HL-60 (cell line): ENCODE measurements at regions not wholly inside any gene's neighbourhood (a gene's known extent, or its start where the extent isn't known, plus 50 kb on each side); places are given as distances from the start of the nearest gene placed in this dataset.

Source experiments
- DNase-seq, 2 experiments: peaks; one replicate each; pipeline ENCODE4 v3.0.0-alpha.2; 2010 to 2020; ENCODE audit warnings: low read depth in 1 of 2, low spot score in 1 of 2
- H3K27ac ChIP-seq: fragments of 250-450 bp; sonication (Bioruptor Pico); replicated peaks from 2 replicates; pipeline ENCODE4 v1.5.1; 2020; ENCODE audit warnings: mild to moderate bottlenecking, moderate library complexity
- H3K27me3 ChIP-seq: fragments of 250-450 bp; sonication (Bioruptor Pico); 2 replicates; pipeline ENCODE4 v1.5.1; 2021; ENCODE audit warnings: mild to moderate bottlenecking, moderate library complexity; ENCODE audit not compliant: insufficient read depth, poor library complexity, severe bottlenecking
- H3K4me3 ChIP-seq: replicated peaks from 2 replicates; pipeline ENCODE4 v1.5.1; 2011; ENCODE audit warnings: mild to moderate bottlenecking, control low read depth, low read length; ENCODE audit not compliant: insufficient read depth
- GABPA ChIP-seq: IDR thresholded peaks from 2 replicates; pipeline ENCODE4 v1.6.1; 2012; ENCODE audit warnings: low read depth
- POLR2AphosphoS5 ChIP-seq: IDR thresholded peaks from 2 replicates; pipeline ENCODE4 v1.6.1; 2012; ENCODE audit warnings: low read depth
- REST ChIP-seq: IDR thresholded peaks from 2 replicates; pipeline ENCODE4 v1.6.1; 2012; ENCODE audit warnings: low read depth; ENCODE audit not compliant: insufficient replicate concordance
- SPI1 ChIP-seq: IDR thresholded peaks from 2 replicates; pipeline ENCODE4 v1.6.1; 2012; ENCODE audit warnings: low read depth, mild to moderate bottlenecking, borderline replicate concordance
- TF ChIP-seq, protein P1 (sequence below): IDR thresholded peaks from one replicate; pipeline ENCODE4 v1.5.1; 2011; ENCODE audit warnings: low read length, control low read depth, inconsistent platforms; ENCODE audit not compliant: insufficient read depth

DNA sequence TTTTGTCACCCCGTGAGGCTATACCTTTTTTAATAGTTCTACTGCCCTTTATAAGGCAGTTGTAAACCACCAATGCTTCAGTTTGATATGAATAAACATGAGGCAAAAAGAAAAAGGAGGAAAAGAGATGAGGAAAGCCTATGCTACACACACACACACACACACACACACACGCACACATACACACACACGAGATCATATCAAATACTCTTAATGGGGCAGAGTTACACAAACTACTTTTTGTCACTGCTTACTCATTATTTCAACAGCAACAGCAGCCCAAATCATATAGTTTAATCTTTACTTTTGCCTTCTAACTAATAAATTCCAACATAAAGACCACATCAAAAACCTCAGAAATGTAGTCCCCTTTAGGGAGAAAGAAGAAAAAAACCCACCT is 116.8 kb upstream of the PAM start:
- H3K27me3 ChIP-seq: no peaks in the 10 kb centered on the region
- H3K27ac ChIP-seq: no peak overlapping the region
- DNase-seq: no peak
- TF ChIP-seq, protein P1, sequence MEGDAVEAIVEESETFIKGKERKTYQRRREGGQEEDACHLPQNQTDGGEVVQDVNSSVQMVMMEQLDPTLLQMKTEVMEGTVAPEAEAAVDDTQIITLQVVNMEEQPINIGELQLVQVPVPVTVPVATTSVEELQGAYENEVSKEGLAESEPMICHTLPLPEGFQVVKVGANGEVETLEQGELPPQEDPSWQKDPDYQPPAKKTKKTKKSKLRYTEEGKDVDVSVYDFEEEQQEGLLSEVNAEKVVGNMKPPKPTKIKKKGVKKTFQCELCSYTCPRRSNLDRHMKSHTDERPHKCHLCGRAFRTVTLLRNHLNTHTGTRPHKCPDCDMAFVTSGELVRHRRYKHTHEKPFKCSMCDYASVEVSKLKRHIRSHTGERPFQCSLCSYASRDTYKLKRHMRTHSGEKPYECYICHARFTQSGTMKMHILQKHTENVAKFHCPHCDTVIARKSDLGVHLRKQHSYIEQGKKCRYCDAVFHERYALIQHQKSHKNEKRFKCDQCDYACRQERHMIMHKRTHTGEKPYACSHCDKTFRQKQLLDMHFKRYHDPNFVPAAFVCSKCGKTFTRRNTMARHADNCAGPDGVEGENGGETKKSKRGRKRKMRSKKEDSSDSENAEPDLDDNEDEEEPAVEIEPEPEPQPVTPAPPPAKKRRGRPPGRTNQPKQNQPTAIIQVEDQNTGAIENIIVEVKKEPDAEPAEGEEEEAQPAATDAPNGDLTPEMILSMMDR: no peak
- TF ChIP-seq GABPA (no peak), SPI1 (no peak), REST (no peak), POLR2AphosphoS5 (no peak)
- H3K4me3 ChIP-seq: no peak overlapping the region

DNA sequence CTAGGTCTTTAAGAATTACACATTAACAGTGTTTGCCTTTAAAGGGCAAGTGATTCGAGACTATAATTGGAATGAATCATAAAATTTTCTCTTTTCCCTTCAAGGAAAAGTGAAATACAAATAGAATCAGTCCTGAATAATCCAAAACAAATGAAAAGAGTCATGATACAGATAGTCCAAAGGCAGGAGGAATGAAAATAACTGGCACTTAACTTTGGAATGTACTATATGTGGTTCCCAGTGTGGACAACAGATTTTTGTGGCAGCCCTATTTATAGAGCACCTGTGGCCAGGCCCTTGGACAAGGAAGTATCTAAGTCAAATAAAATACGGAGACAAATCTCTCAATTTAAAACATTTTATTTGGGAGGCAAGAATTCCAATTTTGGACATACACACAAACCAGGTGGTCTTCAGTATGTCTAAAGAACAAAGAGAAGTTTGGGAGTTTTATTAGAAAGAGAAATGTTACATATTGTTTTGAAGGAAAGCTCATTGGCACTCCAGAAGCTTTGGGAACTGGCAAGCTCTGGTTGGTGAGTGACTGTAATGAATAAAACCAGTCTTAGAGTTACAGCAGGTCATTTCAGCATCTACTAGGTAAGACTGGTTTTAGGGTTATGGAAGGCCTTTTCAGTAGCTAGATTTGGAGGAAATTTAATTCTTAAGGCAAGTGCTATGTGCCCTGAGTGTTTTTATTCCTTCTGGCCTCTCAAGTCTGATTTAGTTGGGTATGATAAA is 116.0 kb upstream of the PAM start:
- Histone ChIP-seq H3K27me3 (no peaks in the 10 kb centered on the region), H3K4me3 (no peak overlapping the region), H3K27ac (no peak overlapping the region)
- no peak for TF ChIP-seq GABPA
- DNase-seq: no peak

DNA sequence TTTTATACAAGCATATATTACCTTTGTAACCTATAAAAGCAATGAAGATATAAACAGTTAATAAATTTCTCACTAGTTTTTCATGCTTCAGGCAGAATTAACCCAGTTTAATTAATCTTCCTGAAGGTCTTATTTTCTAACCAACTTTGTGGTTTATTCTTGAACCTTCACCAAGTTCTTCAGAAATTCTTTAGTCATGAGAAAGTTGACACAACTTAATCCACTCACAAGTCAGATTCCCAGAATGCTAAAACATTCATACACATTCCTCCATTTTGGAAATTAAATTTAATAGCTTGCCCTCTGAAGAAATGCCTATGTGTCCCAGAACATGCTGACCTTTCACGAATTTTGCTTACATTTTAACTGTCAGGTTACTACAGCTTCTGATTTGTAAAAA is 105.4 kb upstream of the PAM start:
- Histone ChIP-seq H3K27ac (no peak overlapping the region), H3K4me3 (no peak overlapping the region), H3K27me3 (no peaks in the 10 kb centered on the region)
- no peak for DNase-seq
- TF ChIP-seq, protein P1: no peak
- TF ChIP-seq SPI1: no peak
- no peak for TF ChIP-seq POLR2AphosphoS5
- no peak for TF ChIP-seq REST
- TF ChIP-seq GABPA: no peak

- H3K4me3 ChIP-seq: no peak overlapping the region
- DNase-seq: no peak
- no peak overlapping the region for H3K27ac ChIP-seq
- H3K27me3 ChIP-seq: no peaks in the 10 kb centered on the region
- no peak for TF ChIP-seq GABPA
- TF ChIP-seq REST: no peak
- TF ChIP-seq, protein P1: no peak
Observed at GRCh38 chr5:102651466-102651865, 103.6 kb upstream of the PAM start.
